Renal cortical epithelial cell (primary cell): ENCODE measurements at regions not wholly inside any gene's neighbourhood (a gene's known extent, or its start where the extent isn't known, plus 50 kb on each side); places are given as distances from the start of the nearest gene placed in this dataset.
"Not testable (repeated sequence)": the region's sequence is repeated elsewhere in the genome, so short reads cannot be mapped to it uniquely, and the experiment has no call there.

Experiments used
- DNase-seq: peaks from one replicate; pipeline ENCODE4 v3.0.0-alpha.2; 2011; ENCODE audit warnings: low read depth

- no peak for DNase-seq
Observed at GRCh38 chr7:66503551-66504031, 125.1 kb upstream of the KCTD7 start.

GRCh38 chr7:66504131-66504530, 124.5 kb upstream of the KCTD7 start:
- DNase-seq, result no peak

DNA sequence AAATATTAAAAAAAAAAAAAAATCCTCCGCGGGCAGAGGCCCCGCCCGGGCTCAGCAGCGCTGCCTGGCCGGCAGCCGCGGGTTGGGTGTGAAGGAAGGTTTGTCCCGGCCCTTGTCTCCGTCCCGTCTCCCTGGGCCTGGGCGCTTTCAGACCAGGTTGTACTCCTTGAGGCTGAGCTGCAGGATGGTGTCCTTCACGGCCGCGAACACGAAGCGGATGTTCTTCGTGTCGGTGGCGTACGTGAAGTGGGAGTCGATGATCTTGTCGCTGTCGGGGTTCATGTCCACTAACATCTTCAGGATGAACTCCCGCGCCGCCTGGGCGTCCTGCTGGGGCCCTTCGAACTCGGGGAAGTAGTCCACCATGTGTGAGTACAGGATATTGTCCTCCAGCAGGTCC, 123.7 kb upstream of the KCTD7 start:
- DNase-seq, result no peak

DNA sequence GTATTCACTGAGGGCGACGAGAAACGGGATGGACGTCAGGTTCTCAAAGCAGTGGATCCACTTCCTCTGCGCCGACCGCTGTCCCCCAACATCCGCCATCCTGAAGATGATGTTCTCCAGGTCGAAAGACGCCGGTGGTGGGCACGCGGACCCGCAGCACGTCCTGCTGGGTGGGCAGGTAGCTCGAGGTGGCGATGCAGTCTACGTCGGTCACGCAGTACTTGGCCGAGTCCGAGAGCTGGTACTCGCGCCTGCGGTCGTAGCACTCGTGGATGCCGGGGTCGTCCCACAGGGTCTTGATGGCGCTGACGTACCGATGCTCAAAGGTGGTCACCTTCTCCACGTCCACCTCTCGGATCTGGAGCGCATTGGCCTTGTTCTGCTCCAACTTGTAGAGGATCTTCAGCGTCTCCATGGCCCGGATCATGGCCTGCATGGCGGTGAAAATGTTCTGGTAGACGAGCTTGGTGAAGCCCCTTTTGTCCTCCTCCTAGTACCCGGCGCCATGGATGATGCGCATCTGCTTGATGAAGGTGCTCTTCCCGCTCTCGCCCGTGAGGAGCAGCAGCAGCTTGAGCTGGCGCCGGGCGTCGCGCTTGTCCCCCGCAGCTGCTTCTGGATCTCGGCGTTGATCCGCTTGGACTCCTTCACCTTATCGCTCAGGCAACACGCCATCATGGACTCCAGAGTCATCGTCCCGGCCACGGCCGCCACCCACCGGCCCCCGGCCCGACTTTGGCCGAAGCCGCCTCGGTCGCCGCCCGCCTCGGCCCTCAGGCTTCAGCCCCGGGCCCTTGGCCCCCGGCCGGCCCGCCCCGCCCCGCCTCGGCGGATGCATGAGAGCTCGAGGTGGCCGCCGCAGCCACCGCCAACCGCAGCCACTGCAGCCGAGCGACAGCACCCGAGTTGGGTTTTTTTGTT, 122.9 kb upstream of the KCTD7 start:
- no peak for DNase-seq

DNA sequence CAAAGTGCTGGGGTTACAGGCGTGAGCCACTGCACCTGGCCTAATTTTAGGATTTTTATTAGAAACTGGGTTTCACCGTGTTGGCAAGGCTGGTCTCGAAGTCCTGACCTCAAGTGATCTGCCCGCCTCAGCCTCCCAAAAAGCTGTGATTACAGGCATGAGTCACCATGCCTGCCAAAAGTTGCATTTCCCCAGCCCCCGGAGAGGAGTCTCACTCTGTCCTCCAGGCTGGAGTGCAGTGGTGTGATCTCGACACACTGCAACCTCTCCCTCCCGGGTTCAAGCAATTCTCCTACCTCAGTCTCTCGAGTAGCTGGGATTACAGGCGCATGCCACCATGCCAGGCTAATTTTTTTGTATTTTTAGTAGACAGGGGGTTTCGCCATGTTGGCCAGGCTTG, 122.0 kb upstream of the KCTD7 start:
- DNase-seq, result not testable (repeated sequence)

DNA sequence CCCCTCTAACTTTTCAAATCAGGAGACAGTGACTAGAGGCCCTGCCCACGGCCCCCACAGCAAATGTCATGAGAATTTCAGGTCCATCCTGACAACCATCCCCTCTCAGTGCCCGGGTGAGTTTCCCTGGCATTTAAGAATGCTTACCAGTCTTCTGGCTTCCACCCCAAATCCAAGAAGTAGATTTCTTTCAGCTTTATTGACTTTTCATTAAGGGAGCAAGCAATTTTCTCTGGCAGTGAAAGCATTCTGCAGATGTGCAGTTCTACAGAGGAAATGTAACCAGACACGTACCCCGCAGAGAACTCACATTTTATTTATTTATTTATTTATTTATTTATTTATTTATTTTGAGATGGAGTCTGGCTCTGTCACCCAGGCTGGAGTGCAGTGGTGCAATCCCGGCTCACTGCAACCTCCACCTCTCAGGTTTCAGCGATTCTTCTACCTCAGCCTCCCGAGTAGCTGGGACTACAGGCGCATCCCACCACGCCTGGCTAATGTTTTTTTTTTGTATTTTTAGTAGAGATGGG, 120.9 kb upstream of the KCTD7 start:
- DNase-seq, result no peak

DNA sequence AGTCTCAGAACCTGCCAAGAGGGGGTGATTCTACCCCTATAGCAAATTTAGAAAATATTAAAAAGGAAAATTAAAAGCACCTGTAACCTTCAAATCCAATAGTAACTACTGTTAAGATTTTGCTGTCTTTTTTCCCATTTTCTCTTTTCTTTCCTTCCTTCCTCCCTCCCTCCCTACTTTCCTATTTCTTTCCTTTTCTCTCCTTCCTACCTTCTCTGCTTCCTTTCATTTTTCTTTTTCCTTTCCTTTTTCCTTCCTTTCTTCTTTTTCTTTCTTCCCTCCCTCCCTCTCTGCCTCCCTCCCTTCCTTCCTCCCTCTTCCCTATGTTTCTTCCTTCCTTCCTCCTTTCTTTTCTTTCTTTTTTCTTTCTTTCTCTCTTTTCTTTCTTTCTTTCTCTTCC, 120.2 kb upstream of the KCTD7 start:
- DNase-seq, result no peak

- DNase-seq, result no peak
Observed at GRCh38 chr7:66514050-66514449, 114.6 kb upstream of the KCTD7 start.

DNA sequence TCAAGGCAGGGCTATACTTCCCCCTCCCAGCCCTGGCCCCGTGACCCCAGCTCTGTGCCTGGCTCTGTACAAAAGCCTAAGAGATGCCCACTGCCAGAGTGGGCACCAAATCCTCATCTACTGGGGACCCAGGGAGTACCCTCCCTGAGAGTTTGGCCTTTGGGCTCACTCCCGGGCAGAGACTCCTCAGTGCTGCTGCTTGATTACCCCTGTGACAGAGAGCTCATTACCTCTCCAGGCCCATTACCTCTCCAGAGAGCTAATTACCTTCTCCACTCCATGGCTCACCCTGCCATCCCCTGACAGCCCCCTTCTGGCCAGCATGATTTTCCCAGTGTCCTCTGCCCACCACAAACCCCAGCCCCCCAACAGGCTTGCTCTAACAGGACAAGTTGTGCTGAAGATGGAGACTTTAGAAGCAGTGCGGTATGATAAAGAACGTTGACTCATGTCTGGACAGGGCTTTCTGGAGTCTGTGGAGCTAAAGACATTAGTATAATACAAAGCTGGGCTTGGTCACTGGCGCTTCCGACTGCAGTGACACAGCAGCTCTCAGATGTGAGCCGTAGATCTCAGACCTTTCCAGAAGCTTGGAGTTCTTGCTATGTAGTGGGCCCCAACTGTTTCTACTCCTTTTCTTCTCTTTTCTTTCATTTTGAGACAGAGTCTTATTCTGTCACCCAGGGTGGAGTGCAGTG, 111.3 kb upstream of the KCTD7 start:
- no peak for DNase-seq

DNA sequence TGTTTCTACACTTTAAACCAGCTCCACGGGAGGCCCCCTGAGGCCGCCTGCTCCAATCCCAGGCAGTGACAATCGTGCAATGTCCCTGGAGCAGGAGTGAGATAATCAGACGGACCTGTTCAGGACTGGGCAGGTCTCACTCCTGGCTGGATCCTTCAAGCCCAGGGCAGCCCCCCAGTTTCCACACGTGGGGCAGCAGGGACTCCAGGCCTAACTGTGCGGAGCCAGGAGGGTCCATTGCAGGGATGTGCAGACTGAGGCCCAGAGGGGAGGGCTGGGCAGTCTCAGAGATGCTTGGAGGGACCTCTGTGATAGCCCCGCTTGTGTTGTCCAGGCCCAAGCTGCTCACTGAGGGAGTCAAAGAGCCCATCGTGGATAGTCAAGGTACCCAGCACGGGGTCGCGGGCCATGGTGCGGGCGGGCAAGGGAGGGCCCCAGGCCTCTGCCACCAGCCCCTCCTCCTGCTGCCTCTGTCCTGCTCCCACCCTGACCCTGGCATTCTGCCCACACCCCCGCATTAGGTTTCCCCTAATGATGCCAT, 110.5 kb upstream of the KCTD7 start:
- DNase-seq, result no peak

DNA sequence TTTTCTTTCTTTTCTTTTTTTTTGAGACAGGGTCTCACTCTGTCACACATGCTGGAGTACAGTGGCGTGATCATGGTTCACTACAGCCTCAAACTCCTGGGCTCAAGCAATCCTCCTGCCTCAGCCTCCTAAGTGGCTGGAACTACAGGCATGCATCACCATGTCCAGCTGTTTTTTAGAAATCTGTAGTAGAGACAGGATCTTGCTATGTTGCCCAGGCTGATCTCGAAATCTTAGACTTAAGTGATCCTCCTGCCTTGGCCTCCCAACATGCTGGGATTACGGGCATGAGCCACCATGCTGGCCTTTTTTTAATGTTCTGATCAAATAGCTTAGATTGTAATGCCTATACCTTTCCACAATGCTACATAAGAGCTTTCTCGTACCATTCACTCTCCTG, 107.0 kb upstream of the KCTD7 start:
- no peak for DNase-seq

GRCh38 chr7:66522518-66522917, 106.2 kb upstream of the KCTD7 start:
- no peak for DNase-seq

GRCh38 chr7:66523409-66523808, 105.3 kb upstream of the KCTD7 start:
- no peak for DNase-seq

- DNase-seq, result no peak
Observed at GRCh38 chr7:66524738-66525137, 103.9 kb upstream of the KCTD7 start.

GRCh38 chr7:66526782-66527181, 101.9 kb upstream of the KCTD7 start:
- not testable (repeated sequence) for DNase-seq

GRCh38 chr7:66528652-66529051, 100.0 kb upstream of the KCTD7 start:
- no peak for DNase-seq

GRCh38 chr7:66529883-66530610, 98.6 kb upstream of the KCTD7 start:
- DNase-seq, result no peak

GRCh38 chr7:66535414-66536329, 93.0 kb upstream of the KCTD7 start:
- DNase-seq, result peak; percentile 17

DNA sequence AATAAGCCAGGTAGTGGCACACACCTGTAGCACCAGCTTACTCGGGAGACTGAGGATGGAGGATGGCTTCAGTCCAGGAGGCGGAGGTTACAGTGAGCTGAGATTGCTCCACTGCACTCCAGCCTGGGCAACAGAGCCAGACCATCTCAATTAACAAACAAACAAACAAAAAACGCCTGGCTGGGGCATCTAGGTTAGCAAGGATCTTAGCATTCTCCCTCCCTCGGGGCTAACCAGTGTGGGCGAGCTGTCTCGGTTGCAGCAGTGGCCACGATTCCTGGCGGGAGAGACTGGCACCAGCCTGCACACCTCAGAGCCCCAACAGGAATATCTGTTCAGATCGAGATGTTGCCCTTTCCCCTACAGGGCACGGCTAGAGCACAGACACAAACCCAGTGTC, 91.3 kb upstream of the KCTD7 start:
- no peak for DNase-seq

- DNase-seq, result no peak
Observed at GRCh38 chr7:66537876-66538275, 90.8 kb upstream of the KCTD7 start.

DNA sequence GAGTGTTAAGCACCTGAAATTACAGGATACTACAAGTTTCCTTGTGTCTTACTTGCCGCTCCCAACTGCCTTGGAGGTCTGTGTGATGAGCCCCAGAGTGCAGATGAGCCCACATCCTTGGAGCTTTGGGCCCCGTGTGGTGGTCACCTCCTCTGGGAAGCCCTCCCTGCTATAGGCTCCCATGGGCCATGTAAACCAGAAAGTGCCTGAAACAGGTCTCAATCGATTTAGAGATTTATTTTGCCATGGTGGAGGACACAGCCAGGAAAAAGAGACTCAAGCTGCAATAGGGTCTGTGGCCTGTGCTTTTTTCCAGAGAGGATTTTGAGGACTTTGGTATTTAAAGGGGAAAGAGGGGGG, 89.4 kb upstream of the KCTD7 start:
- DNase-seq, result no peak
